Stimulated activated CD4-positive, alpha-beta T cell treated with anti-CD3 and anti-CD28 coated beads, TNF-alpha, amount 100 ng/mL, for 1 hour (primary cell): ENCODE measurements at regions not wholly inside any gene's neighbourhood (a gene's known extent, or its start where the extent isn't known, plus 50 kb on each side); places are given as distances from the start of the nearest gene placed in this dataset.
"Not testable (repeated sequence)": the region's sequence is repeated elsewhere in the genome, so short reads cannot be mapped to it uniquely, and the experiment has no call there.

Experiments
- DNase-seq, 3 donors: peaks; one replicate each; pipeline ENCODE4 v3.0.0-alpha.2; 2020; ENCODE audit warnings: low read depth in 3 of 3, low spot score in 1 of 3

DNA sequence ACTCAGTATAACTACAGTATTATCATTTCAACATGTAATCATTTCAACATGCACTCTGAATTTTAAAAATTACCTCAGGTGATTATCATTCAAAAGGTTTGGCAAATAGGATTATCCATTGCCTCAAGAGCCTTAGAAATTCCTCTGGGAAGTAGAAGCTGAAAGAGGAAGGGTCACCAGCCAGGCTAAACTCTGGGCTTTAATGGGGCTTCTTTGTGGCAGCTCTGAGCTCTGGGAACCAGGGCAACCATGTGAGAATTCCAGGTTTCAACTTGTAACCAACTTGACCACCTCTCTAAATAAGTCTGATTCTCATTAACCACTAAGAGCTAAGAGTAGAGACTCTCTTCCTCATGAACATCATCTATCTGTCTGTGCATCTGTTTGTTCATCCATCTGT, 117.2 kb upstream of the MED14 start:
- DNase-seq: no peak

DNA sequence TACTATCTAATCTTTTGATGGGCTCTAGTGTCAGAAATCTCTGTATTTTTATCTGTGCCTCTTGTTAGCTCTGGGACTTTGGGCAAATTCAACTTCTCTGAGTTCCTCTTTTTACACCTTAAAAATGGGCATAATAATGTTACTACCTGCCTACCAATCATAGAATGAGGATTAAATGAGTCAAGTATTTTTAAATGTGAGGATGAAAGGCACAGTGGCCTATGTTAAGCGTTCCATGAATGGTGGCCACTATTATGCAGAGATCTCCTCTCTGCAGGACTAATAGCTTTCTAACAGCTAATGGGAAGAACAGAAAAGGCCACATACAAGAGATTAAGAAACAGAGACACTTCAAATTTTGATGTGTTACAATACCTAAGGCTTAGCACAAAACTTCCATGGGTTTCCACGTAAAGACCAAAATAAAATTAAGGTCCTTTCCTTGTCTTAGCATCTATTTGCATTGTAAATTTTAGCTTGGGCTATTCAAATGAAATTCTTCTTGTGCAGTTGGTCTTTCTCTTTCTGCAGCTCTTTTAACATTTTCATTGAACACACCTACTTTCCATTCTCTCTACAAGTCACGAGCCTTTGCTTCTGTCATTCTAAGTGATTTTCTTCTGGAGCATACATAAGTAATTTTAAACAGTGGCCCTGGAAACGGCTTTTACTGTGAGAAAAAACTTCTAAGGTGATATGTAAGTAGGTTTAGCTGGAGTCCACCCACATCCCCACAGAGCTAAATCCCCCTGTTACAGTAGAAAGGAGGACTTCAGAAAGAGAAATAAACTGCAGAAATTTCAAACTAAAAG, 117.9 kb upstream of the MED14 start:
- DNase-seq: no peak

DNA sequence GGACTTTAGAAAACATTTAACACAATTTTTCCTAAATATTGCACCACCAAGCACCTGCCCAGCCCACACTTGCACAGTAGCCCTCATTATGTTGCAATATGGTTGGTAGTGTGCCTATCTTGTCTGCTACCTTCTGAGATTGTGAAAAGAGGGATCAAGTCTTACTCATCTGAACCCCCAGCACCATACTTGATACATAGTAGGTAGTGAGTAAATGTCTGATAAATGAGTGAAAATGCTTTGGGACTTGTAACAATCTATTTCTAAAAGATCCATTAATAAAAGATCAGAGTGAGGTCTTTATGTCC, 118.4 kb upstream of the MED14 start:
- DNase-seq: no peak

DNA sequence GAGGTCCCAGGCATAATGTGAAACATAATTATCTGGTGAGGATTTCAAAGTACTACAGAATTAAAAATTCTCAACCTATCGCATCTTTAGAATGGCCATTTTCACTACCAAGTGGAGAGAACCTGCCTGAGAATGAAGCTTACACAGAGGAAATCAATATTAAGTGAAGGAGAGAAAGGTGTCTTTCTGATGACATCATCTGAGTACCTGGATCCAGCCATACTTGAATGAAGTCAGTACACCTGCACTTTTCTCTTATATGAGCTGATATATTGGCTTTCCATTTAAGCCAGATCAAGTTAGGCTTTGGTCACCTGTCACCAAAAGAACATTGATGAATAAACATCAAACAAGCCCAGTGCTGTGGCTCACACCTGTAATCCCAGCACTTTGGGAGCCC, 118.9 kb upstream of the MED14 start:
- DNase-seq: no peak

DNA sequence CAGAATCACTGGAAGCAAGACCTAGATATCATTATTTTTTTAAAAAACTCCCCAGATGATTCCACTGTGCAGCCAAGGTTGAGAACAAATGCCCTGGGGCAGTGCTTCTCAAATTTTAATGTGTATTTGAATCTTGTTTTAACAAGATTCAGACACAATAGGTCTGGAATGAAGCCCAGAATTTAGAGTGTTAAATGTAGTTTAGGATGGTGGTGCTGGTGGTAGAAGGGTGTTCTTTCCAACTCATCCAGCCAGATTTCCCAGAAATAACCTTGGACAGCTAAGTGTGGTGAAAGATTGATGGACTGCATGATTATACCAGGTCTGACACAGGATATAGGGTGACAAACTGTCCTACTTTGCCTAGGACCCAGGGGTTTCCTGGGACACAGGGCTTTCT, 120.1 kb upstream of the MED14 start:
- DNase-seq: no peak

DNA sequence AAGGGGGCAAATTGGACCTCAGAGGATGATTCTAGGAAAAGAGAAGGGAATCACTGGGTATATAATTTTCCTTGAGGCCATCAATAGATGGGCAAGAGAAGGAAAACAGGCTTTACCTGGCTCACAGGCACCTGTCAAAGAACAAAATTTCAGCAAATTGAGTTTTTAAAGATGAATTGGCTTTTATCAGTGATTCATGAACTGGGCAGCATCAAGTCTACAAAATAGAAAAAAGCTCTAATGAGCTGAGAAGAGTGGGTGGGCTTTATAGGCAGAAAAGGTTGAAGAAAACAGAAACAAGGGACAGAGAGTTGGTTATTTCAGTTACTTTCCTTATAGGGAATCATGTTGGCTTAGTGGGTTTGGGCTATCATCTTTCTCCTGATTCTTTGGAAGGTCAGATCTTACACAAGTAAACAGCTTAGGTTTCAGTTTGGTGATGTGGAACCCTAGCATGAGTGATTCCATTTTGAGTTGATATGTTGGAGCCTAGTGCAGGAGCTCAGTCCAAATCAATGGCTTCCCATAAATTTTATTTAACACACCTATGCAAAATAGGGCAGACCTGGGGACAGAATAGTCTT, 120.7 kb upstream of the MED14 start:
- no peak for DNase-seq

DNA sequence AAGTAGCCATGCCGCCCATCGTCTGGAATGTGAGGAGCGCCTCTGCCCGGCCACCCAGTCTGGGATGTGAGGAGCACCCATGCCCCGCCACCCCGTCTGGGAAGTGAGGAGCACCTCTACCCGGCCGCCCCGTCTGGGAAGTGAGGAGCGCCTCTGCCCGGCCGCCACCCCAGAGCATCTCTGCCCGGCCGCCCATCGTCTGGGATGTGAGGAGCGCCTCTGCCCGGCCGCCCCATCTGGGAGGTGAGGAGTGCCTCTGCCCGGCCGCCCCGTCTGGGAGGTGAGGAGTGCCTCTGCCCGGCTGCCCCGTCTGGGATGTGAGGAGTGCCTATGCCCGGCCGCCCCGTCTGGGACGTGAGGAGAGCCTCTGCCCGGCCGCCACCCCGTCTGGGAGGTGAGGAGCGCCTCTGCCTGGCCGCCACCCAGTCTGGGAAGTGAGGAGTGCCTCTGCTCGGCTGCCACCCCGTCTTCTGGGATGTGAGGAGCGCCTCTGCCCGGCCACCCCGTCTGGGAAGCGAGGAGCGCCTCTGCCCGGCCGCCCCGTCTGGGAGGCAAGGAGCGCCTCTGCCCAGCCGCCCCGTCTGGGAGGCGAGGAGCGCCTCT, 126.7 kb upstream of the MED14 start:
- DNase-seq: not testable (repeated sequence)

DNA sequence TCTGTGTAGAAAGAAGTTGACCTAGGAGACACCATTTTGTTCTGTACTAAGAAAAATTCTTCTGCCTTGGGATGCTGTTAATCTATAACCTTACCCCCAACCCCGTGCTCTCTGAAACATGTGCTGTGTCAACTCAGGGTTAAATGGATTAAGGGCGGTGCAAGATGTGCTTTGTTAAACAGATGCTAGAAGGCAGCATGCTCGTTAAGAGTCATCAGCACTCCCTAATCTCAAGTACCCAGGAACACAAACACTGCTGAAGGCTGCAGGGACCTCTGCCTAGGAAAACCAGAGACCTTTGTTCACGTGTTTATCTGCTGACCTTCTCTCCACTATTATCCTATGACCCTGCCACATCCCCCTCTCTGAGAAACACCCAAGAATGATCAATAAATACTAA, 127.9 kb upstream of the MED14 start:
- DNase-seq: not testable (repeated sequence)

DNA sequence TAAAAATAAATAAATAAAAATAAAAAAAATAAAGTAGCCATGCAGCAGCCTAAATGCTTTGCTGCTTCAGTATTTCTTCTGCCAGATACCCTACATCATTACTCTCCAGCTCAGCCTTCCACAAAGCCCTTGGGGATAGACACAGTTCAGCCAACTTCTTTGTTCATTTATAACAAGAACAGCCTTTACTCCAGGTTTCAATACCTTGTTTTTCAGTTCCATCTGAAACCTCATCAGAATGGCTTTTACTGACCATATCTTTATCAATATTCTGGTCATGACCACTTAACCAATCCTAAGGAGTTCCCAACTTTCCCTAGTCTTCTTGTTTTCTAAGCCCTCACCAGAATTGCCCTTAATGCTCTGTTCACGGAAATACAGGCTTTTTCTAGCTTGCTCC, 128.3 kb upstream of the MED14 start:
- no peak for DNase-seq

DNA sequence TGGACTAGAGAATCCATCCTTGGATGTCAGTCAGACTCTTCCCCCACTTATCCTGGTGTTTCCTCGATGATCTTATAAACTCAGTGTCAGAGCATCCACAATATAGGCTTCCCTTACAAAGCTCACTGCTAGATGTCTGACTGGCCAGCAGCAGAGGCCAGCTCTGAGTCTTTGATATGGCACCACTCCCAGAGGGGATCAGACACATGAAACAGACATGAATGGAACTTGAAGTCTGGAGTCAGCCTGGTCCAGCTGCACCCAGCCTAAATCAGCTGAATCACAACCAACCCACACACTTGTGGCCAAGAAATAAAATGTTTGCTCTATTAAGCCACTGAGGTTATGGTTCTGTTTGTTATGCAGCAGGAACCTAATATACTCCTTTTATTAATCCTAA, 129.6 kb upstream of the MED14 start:
- DNase-seq: no peak

DNA sequence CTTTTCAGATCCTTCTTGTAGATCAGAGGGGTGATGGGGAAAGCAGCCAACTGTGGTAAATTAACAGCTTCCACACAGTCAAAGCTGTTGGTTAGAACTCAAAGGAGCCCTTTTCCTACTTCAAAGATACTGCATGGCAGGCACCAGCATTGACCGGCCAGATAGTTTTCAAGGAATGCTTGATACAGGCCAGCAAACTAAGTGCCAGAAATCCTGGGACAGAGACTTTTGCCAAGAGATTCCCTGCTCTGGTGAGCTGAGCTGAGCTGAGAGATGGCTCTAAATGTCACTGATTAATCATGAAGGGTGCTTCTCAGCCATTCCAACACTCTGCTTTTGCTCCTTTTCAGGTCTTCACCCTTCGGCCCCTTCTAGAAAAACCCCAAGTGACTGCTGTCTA, 131.6 kb upstream of the MED14 start:
- DNase-seq: no peak

DNA sequence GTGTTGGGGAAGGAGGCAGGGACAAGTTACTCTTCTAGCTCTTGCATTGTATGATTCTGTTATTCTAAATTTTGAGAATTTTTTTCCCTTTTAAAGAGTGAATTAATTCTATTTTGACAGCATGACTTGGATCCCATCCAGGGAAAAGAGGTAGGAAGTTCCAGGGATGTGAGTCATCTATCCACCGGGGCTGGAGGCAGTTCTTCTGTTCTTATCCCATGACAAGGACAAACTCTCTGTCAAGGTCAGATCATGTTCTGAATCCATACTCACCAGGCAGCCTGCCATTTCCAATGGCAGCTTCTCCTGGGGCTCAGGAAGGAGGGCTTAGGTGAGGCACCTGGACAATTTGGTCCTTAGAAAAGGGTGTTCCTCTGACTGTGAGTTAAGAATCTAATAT, 132.0 kb upstream of the MED14 start:
- DNase-seq: no peak

DNA sequence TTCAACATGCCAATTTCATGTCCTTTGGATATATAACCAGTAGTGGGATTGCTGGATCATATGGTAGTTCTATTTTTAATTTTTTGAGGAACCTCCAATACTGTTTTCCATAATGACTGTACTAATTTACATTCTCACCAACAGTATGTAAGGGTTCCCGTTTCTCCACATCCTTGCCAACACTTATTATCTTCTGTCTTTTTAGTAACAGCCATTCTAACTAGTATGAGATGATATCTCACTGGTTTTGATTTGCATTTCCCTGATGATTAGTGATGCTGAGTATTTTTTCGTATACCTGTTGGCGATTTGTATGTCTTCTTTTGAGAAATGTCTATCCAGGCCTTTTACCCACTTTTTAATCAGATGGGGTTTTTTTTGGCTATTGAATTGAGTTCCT, 133.5 kb upstream of the MED14 start:
- DNase-seq: no peak

DNA sequence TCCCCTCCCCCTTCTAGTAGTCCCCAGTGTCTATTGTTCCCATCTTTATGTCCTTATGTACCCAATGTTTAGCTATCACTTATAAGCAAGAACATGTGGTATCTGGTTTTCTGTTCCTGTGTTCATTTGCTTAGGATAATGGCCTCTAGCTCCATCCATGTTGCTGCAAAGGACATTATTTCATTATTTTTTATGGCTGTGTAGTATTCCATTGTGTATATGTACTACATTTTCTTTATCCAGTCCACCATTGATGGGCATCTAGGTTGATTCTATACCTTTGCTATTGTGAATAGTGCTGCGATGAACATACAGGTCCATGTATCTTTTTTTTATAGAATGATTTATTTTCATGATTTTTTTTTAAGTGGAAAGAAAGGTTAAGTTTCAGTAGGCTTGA, 135.6 kb upstream of the MED14 start:
- DNase-seq: not testable (repeated sequence)

DNA sequence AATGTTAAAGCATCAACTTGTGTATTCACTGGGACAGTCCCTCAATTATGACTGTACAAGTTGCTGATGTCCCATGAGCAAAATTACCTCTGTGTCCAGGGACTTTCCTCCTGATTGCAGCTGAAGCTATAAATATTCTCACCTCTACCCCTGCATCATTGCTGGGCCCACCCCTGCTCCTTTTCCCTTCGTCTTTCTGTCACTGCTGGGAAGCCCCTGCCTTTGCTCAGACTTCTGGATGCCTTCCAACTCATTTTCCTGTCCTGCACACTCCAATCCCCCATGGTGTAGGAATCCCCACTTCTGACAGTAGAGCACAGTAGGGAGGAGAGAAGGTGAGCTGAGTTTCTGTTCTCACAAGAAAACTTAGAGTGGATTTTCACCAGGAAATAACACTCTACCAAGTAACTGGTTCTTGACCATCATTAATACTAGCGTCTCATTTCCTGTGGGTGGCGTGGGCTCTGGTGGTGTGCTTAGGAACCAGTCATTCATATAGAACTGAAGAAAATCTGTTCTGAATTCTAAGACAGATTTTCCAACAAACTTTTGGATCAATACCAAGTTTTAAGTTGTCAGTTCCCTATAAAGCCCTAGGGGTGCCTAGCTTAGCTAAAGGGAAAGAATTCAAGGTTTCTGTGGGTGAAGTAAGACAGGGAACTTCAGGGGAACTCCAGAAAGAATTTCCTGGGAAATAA, 136.2 kb upstream of the MED14 start:
- DNase-seq: no peak

DNA sequence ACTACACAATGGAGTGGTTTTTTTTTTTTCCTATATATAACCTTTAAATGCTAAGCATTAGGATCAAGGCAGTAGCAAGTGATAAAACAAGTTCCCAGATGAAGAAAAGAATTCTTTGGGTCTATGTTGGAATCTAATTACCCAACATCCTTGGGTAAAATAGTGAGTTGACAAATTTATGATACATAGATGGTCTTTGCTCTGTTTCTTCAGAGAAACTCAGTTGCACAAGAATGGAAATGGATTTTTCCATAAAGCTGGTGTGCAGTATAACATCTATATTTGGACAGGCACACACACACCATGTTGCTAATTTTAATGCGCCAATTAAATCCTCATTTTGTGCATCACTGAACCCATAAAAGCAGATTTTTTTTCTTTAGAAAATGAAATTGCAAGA, 137.0 kb upstream of the MED14 start:
- DNase-seq: no peak

DNA sequence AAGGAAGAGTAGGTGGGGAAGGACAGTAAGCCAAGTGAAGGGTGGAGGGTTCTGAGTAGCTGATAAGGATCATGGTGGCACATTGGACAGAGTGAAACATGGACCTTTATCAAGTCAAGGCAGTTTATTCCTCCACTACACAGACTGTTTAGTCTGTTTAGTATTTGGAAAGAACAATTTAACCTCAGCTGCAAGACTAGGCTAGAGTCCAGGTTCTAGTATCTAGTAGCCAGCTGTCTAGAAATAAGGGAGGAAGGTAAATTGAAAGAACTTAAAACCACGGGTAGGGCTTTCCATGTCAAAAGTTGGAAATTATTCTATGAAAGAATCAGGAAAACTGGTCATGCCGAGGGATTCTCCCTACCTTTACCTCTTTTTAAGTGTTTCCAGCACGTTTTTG, 140.1 kb upstream of the MED14 start:
- DNase-seq: no peak

DNA sequence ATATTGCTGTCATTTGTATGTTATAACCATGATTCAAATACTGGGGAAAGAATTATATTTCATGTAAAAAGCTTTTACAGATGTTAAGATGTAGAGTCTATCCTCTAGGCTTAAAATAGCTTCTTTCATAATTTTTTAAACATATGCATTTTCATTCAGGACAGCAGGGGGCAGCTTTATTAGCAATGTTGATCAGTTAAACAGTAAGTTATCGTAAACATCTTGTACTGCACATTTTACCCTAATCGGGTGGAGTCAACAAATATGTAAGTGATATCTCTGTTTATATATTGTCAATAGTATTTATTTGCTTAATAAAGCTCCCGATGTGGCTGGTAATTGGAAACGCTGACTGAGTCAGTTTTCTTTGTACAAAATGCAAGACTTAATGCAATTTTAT, 142.5 kb upstream of the MED14 start:
- DNase-seq: no peak

DNA sequence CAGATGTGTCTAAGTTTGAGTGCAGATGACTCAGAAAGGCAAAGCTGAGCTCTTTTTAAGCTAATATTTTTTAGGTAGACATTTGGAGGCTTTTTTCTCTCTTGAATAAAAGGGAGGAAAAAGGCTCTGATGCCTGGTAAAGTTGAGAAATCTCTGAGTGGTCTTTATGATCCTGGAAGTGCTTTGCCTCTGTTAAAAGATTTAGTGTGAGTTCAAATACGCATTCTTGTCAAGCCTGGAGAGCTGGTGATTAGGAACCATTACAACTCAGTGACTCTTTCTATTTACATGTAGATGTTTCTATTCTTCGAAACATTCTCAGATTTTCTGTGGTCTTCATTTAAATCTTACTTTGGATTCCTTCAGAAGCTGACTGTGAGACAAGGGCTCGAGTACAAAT, 143.4 kb upstream of the MED14 start:
- DNase-seq: no peak

DNA sequence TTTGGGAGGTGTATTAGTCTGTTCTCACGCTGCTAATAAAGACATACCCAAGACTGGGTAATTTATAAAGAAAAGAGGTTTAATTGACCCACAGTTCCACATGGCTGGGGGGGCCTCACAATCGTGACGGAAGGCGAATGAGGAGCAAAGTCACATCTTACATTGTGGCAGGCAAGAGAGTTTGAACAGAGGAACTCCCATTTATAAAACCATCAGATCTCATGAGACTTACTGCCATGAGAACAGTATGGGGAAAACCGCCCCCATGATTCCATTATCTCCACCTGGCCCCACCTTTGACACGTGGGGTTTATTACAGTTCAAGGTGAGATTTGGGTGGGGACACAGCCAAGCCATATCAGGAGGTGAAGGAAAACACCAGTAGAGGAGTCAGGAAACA, 143.8 kb upstream of the MED14 start:
- DNase-seq: not testable (repeated sequence)

DNA sequence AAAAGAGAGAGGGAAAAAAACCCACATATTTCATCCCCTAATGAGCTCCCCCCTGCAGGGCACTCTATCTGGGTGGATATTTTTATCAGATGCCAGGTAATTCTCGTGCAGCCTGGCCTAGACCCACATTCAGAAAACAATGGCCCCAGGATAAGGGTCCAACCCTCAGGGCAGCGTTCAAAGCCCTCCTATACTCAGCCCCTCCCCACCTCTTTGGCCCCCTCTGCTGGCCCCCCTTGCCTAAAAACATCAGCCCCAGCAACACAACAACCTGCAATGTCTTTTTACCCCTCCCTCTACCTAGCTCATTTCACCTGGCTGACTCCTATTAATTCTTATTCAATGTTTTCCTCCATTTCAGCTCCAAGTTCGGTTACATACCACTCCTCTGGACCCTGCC, 145.4 kb upstream of the MED14 start:
- no peak for DNase-seq

DNA sequence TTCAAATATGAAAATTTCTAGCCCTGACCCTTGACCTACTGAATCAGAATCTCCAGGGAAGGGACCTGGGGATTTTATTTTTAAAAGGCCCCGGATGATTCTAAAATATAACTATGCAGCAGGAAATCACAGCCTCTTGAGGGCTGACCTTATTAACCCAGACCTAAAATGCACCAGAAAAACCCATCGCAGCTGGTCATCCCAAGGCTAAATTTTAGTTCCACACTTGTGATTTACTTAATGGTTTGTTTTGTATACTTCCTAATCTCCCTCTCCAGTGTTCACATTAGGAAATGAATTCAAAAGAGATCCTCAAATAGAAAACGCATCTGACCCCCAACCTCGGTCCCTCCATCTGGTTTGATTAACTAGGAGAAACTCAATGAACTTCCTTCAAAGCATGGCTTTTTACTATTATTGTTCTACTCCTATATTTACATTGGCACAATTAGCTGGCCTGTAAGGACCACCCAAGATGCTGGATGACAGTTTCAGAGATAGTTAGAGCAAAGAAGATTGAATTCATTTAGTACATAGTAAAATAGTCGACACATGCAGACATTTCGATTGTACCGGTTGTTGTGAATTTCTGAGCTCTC, 147.8 kb upstream of the MED14 start:
- no peak for DNase-seq
